OCI-LY7 (cell line): ENCODE measurements at regions not wholly inside any gene's neighbourhood (a gene's known extent, or its start where the extent isn't known, plus 50 kb on each side); places are given as distances from the start of the nearest gene placed in this dataset.

Source experiments
- EZH2phosphoT487 ChIP-seq: fragments of 200-600 bp; sonication (generic); IDR thresholded peaks from 2 replicates; pipeline ENCODE4 v1.6.1; 2018; ENCODE audit warnings: low read depth, borderline replicate concordance, mild to moderate bottlenecking, mixed run types, antibody characterized with exemption, low read length, moderate library complexity, mixed read lengths
- TF ChIP-seq, protein P1 (sequence below): fragments of 200-600 bp; sonication (generic); conservative IDR thresholded peaks from 2 replicates; pipeline ENCODE4 v1.5.1; 2014; ENCODE audit warnings: mild to moderate bottlenecking, antibody characterized with exemption, low read length, moderate library complexity, mixed read lengths

DNA sequence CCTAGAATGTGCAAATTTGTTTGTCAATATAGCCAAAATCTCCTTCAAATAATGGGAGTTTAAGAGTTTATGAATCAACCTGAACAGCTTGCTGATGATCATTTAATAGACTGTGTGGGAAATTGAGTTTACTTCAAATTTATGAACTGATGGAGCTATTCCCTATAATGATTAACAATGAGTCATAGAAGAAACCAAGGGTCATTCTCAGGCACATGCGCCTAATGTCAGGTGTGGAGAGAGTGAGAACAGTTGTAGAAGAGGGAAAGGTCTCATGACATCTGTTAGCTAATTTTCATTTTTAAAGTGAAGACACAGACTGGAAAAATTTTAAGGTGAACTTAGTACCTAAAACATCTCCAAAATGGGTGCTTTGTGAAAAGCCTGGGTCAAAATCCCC lies 191.8 kb downstream of the BMP4 start:
- TF ChIP-seq, protein P1, sequence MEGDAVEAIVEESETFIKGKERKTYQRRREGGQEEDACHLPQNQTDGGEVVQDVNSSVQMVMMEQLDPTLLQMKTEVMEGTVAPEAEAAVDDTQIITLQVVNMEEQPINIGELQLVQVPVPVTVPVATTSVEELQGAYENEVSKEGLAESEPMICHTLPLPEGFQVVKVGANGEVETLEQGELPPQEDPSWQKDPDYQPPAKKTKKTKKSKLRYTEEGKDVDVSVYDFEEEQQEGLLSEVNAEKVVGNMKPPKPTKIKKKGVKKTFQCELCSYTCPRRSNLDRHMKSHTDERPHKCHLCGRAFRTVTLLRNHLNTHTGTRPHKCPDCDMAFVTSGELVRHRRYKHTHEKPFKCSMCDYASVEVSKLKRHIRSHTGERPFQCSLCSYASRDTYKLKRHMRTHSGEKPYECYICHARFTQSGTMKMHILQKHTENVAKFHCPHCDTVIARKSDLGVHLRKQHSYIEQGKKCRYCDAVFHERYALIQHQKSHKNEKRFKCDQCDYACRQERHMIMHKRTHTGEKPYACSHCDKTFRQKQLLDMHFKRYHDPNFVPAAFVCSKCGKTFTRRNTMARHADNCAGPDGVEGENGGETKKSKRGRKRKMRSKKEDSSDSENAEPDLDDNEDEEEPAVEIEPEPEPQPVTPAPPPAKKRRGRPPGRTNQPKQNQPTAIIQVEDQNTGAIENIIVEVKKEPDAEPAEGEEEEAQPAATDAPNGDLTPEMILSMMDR: no peak
- no peak for TF ChIP-seq EZH2phosphoT487
